Natural killer cell (primary cell): ENCODE measurements at regions not wholly inside any gene's neighbourhood (a gene's known extent, or its start where the extent isn't known, plus 50 kb on each side); places are given as distances from the start of the nearest gene placed in this dataset.

Experiments
- ATAC-seq, 3 donors: fragments of 150-1000 bp in 2 of 3; fragments of 200-7000 bp in 1 of 3; cut with Tn5 transposase; 1 replicate in 1 of 3; 2 replicates in 2 of 3; pipeline ENCODE4 v1.10.0; 2021; ENCODE audit warnings: mild to moderate bottlenecking in 2 of 3, moderate library complexity in 2 of 3
- DNase-seq, 2 donors: peaks; one replicate each; pipeline versions ENCODE4 v3.0.0 to v3.0.0-alpha.2; 2013 to 2021; ENCODE audit warnings: mixed read lengths in 1 of 2
- H3K27ac ChIP-seq: one replicate; pipeline ENCODE4 v1.5.1; 2013; ENCODE audit warnings: mild to moderate bottlenecking, low read length
- H3K27me3 ChIP-seq: one replicate; pipeline ENCODE4 v1.6.1; 2013; ENCODE audit warnings: low read length; ENCODE audit not compliant: control insufficient read depth, insufficient read depth
- H3K36me3 ChIP-seq: one replicate; pipeline ENCODE4 v1.6.1; 2013; ENCODE audit warnings: low read length; ENCODE audit not compliant: control insufficient read depth, insufficient read depth
- H3K4me1 ChIP-seq: one replicate; pipeline ENCODE4 v1.6.1; 2013; ENCODE audit warnings: low read length; ENCODE audit not compliant: control insufficient read depth, insufficient read depth
- H3K4me3 ChIP-seq: one replicate; pipeline ENCODE4 v1.5.1; 2013; ENCODE audit warnings: low read length
- H3K9me3 ChIP-seq: one replicate; pipeline ENCODE4 v1.6.1; 2013; ENCODE audit warnings: low read length; ENCODE audit not compliant: control insufficient read depth, insufficient read depth
- H3K27ac Mint-ChIP-seq, 2 donors: one replicate each; pipeline ENCODE4 v1.8.0; 2022; ENCODE audit warnings: mild to moderate bottlenecking in 2 of 2, mixed read lengths in 2 of 2, moderate library complexity in 1 of 2
- H3K27me3 Mint-ChIP-seq, 2 donors: one replicate each; pipeline ENCODE4 v1.8.0; 2022; ENCODE audit warnings: low read depth in 2 of 2, mixed read lengths in 2 of 2
- H3K36me3 Mint-ChIP-seq: one replicate; pipeline ENCODE4 v1.8.0; 2022; ENCODE audit warnings: mixed read lengths
- H3K4me1 Mint-ChIP-seq, 2 donors: one replicate each; pipeline ENCODE4 v1.8.0; 2022; ENCODE audit warnings: mixed read lengths in 2 of 2
- H3K4me3 Mint-ChIP-seq: one replicate; pipeline ENCODE4 v1.8.0; 2022; ENCODE audit warnings: mild to moderate bottlenecking, moderate library complexity, mixed read lengths
- H3K9me3 Mint-ChIP-seq, 2 donors: one replicate each; pipeline ENCODE4 v1.8.0; 2022; ENCODE audit warnings: mixed read lengths in 2 of 2
- CTCF ChIP-seq: fragments of 200-600 bp; IDR thresholded peaks from one replicate; pipeline ENCODE4 v1.8.0; 2022; ENCODE audit warnings: antibody characterized with exemption
- WGBS: methylation state at CpG from one replicate; pipeline ENCODE4 v1.1.7; 2013; ENCODE audit warnings: missing lambda C conversion rate; ENCODE audit not compliant: insufficient coverage; 5-methylcytosine and 5-hydroxymethylcytosine counted together
- intact Hi-C: fragments of 100-400 bp; cut with micrococcal nuclease; formaldehyde crosslinking; loops from one replicate; pipeline ENCODE4 v1.14.2; 2022

DNA sequence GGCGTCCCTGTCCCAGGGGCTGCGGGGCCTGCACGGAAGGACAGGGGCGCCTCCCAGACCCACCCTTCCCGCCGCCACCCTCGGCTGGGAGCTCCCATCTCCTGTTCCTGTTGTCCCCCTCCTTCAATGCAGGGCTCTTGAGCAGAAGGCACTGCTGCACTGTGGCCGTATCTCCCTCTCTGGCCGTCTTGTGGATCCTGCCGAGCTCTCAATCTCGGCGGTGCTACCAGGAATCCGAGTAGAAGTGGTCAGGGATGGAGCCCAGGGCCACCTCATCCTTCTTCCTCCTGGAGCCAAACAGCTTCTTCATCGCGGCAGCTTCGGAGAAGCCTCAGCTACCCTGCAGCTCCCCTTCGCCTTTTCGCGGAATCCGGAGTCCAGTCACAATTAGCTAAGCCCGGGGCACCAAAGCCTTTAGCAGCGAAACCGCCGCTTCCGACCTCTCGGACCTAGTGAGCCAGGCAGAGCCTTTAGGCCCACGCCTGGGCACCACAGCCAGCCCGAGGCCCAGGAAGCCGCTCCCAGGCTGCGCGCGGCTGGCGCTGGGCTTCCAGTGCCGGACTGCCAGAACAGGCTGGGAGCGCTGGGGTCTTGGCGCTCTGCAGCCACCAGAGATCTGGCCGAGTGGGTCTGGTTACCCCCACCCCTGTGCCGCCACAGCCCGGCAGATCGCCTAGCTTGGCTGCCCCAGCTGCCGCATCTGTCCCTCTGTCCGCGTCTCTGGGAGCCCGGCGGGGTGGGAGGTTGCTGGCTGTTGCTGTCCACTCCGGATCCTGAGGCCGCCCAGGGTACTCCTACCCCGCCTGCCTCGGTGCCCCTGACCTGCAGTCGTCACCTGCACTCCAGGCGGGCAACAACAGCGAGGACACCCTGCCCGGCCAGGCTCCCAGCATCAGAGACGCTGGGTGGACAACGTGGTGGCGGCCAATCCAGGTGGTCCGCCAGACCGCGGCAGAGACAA is 69.1 kb downstream of the ASCL4 start:
- Mint-ChIP-seq H3K27ac (no peak overlapping the region), H3K4me3 (no peak overlapping the region), H3K4me1 (no peaks in the 10 kb centered on the region), H3K27me3 (peaks cover 41 to 47% of the 10 kb centered on the region in 2 donors), H3K9me3 (no peaks in the 10 kb centered on the region), H3K36me3 (no peaks in the 10 kb centered on the region)
- Histone ChIP-seq H3K36me3 (no peaks in the 10 kb centered on the region), H3K9me3 (no peaks in the 10 kb centered on the region), H3K4me3 (no peak overlapping the region), H3K4me1 (peaks cover 10% of the 10 kb centered on the region), H3K27ac (no peak overlapping the region), H3K27me3 (peaks cover 23% of the 10 kb centered on the region)
- WGBS = 4% methylated on average over 59 of the region's 59 CpGs
- no peak for TF ChIP-seq CTCF
- intact Hi-C loops = no loop called here
- no peak for DNase-seq
- no peak for ATAC-seq

GRCh38 chr12:107844312-107844921 is 69.9 kb downstream of the ASCL4 start:
- Mint-ChIP-seq H3K4me1 (no peaks in the 10 kb centered on the region), H3K27ac (no peak overlapping the region), H3K9me3 (no peaks in the 10 kb centered on the region), H3K4me3 (no peak overlapping the region), H3K27me3 (peaks cover 49 to 55% of the 10 kb centered on the region in 2 donors), H3K36me3 (no peaks in the 10 kb centered on the region)
- Histone ChIP-seq H3K27ac (no peak overlapping the region), H3K27me3 (peaks cover 21% of the 10 kb centered on the region), H3K9me3 (no peaks in the 10 kb centered on the region), H3K4me1 (peaks cover 10% of the 10 kb centered on the region), H3K4me3 (no peak overlapping the region), H3K36me3 (no peaks in the 10 kb centered on the region)
- intact Hi-C loops = no loop called here
- TF ChIP-seq CTCF = no peak
- WGBS = 5% methylated on average over 54 of the region's 54 CpGs
- ATAC-seq (no peak), DNase-seq (no peak)

DNA sequence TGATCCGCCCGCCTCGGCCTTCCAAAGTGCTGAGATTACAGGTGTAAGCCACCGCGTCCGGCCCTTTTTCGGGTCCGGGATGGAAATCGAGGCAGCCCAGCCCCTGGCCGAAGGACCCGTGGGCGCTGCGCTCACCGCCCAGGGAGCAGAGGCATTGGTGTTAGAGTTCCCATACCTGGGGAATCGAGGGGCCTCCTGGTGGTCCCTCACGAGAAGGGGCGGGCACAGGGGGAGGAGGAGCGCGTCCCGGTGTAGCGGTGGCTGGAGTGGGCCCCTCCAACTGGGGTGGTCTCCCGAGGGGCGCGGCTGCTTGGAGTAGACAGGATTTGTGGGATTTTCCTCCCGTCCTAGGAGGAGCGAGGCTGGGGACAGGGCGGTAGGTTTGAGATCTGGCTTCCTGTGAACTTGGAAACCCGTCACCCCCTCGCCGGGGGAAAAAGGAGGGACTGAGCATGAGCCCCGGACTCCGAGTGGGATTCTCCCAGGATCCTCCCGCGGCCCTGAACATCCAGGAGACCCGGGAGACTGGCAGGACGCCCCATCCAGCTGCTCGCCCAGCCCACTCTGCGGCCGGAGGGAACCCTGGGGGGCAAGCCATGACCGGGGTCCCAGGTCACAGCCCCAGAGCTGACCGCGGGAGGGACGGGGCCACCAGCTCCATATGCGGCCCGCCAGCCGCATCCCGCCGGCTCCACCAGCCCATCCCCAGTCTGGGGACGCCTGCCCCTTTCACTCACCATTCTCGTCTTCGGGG is 70.9 kb downstream of the ASCL4 start:
- Mint-ChIP-seq H3K27me3 (peaks cover 50 to 58% of the 10 kb centered on the region in 2 donors), H3K4me3 (no peak overlapping the region), H3K4me1 (no peaks in the 10 kb centered on the region), H3K27ac (no peak overlapping the region), H3K9me3 (no peaks in the 10 kb centered on the region), H3K36me3 (no peaks in the 10 kb centered on the region)
- ATAC-seq = no peak
- Histone ChIP-seq H3K27ac (no peak overlapping the region), H3K4me1 (peaks cover 10% of the 10 kb centered on the region), H3K9me3 (no peaks in the 10 kb centered on the region), H3K4me3 (no peak overlapping the region), H3K36me3 (no peaks in the 10 kb centered on the region), H3K27me3 (peaks cover 21% of the 10 kb centered on the region)
- 31% methylated on average over 51 of the region's 51 CpGs for WGBS
- no peak for DNase-seq
- intact Hi-C loops = no loop called here
- no peak for TF ChIP-seq CTCF
